Ascending aorta (tissue), 2 donors: ENCODE measurements at regions not wholly inside any gene's neighbourhood (a gene's known extent, or its start where the extent isn't known, plus 50 kb on each side); places are given as distances from the start of the nearest gene placed in this dataset.

Source experiments
- DNase-seq, 2 donors: peaks; one replicate each; pipeline ENCODE4 v3.0.0-alpha.2; 2019; ENCODE audit warnings: low spot score in 2 of 2
- H3K27ac ChIP-seq, 2 donors: fragments of 200-600 bp; sonication (generic); one replicate each; pipeline ENCODE4 v1.5.1; 2016 to 2017; ENCODE audit warnings: mild to moderate bottlenecking in 1 of 2
- H3K27me3 ChIP-seq: fragments of 200-600 bp; sonication (generic); one replicate; pipeline ENCODE4 v1.5.1; 2017
- H3K36me3 ChIP-seq, 2 donors: fragments of 200-600 bp; sonication (generic); one replicate each; pipeline ENCODE4 v1.5.1; 2016
- H3K4me1 ChIP-seq, 2 donors: fragments of 200-600 bp; sonication (generic); one replicate each; pipeline ENCODE4 v1.5.1; 2016 to 2017; ENCODE audit warnings: mild to moderate bottlenecking in 1 of 2
- H3K4me3 ChIP-seq, 2 donors: fragments of 200-600 bp; sonication (generic); one replicate each; pipeline ENCODE4 v1.5.1; 2016 to 2017; ENCODE audit warnings: mild to moderate bottlenecking in 1 of 2
- H3K9me3 ChIP-seq, 2 donors: fragments of 200-600 bp; sonication (generic); one replicate each; pipeline ENCODE4 v1.5.1; 2016
- intact Hi-C: fragments of 100-400 bp; cut with DNase I; formaldehyde crosslinking; loops from one replicate; pipeline ENCODE4 v1.15.1; 2023
- TF ChIP-seq, protein P1 (sequence below), 3 experiments: fragments of 200-600 bp in 2 of 3; fragments of 450-650 bp in 1 of 3; sonication (generic) in 2 of 3; IDR thresholded peaks; one replicate each; pipeline ENCODE4 v1.5.1; 2016 to 2019; ENCODE audit warnings: antibody characterized with exemption in 3 of 3, mild to moderate bottlenecking in 1 of 3, moderate library complexity in 1 of 3

DNA sequence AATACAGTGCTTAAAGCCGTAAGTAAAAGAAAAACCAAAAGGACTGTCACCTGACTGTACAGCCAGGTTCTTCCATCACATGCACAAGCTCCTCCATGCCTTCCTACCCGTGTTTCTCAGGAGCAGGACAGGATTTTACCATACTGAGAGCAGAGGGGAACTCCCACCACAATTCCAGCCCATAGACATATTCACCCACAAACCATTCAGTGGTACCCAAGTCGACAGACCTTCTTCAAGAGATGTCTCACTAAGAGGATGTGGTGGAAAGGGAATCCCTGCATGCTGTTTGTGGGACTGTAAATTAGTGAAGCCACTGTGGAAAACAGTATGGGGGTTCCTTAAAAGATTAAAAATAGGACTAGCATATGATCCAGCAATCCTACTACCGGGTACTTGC, 66.9 kb upstream of the DOCK9 start:
- intact Hi-C loops: no loop called here
- H3K9me3 ChIP-seq: no peaks in the 10 kb centered on the region
- no peaks in the 10 kb centered on the region for H3K4me1 ChIP-seq
- TF ChIP-seq, protein P1, sequence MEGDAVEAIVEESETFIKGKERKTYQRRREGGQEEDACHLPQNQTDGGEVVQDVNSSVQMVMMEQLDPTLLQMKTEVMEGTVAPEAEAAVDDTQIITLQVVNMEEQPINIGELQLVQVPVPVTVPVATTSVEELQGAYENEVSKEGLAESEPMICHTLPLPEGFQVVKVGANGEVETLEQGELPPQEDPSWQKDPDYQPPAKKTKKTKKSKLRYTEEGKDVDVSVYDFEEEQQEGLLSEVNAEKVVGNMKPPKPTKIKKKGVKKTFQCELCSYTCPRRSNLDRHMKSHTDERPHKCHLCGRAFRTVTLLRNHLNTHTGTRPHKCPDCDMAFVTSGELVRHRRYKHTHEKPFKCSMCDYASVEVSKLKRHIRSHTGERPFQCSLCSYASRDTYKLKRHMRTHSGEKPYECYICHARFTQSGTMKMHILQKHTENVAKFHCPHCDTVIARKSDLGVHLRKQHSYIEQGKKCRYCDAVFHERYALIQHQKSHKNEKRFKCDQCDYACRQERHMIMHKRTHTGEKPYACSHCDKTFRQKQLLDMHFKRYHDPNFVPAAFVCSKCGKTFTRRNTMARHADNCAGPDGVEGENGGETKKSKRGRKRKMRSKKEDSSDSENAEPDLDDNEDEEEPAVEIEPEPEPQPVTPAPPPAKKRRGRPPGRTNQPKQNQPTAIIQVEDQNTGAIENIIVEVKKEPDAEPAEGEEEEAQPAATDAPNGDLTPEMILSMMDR (IDR thresholded peaks at IDR 0.05): no peak
- no peaks in the 10 kb centered on the region for H3K36me3 ChIP-seq
- H3K27ac ChIP-seq: no peak overlapping the region
- no peak overlapping the region for H3K4me3 ChIP-seq
- DNase-seq: no peak
- no peaks in the 10 kb centered on the region for H3K27me3 ChIP-seq

DNA sequence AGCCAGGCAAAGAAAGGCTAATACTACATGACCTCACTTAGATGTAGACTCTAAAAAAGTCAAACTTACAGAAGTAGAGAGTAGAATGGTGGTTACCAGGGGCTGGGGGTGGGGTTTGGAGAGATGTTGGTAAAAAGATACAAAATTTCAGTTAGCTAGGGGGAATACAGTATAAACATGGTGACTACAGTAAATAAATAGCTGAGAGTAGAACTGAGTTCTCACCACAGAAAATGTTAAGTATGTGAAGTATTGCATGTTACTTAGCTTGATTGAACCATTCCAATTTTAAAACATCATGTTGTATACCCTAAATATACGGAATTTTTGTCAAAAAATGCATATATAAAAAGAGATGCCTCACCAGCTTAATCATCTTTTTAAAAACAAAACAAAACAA, 67.5 kb upstream of the DOCK9 start:
- Histone ChIP-seq H3K9me3 (no peaks in the 10 kb centered on the region), H3K4me1 (no peaks in the 10 kb centered on the region), H3K27ac (no peak overlapping the region), H3K36me3 (no peaks in the 10 kb centered on the region), H3K4me3 (no peak overlapping the region), H3K27me3 (no peaks in the 10 kb centered on the region)
- intact Hi-C loops: no loop called here
- TF ChIP-seq, protein P1 (IDR thresholded peaks at IDR 0.05): no peak
- DNase-seq: no peak

DNA sequence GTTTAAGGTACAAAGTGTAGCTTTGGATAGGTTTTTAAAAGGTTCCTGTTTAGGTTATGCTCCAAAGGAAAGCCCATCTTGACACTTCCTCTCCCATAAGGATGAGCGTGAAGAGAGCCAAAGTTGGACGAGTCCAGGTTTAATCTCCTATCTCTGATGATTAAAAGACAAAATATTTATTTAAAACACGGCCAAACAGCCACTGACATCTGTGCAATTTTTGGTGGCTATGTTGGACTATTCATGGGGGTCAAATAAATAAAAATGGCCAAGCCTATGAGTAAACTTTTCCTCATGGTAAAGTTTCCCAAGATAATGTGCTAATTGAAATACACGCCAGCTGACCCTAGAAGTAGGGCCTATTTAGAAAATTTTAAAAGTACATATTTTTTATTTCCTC, 69.0 kb upstream of the DOCK9 start:
- Histone ChIP-seq H3K27ac (no peak overlapping the region), H3K36me3 (no peaks in the 10 kb centered on the region), H3K4me3 (no peak overlapping the region), H3K27me3 (no peaks in the 10 kb centered on the region), H3K9me3 (no peaks in the 10 kb centered on the region), H3K4me1 (no peaks in the 10 kb centered on the region)
- DNase-seq: no peak
- intact Hi-C loops: no loop called here
- TF ChIP-seq, protein P1 (IDR thresholded peaks at IDR 0.05): no peak

DNA sequence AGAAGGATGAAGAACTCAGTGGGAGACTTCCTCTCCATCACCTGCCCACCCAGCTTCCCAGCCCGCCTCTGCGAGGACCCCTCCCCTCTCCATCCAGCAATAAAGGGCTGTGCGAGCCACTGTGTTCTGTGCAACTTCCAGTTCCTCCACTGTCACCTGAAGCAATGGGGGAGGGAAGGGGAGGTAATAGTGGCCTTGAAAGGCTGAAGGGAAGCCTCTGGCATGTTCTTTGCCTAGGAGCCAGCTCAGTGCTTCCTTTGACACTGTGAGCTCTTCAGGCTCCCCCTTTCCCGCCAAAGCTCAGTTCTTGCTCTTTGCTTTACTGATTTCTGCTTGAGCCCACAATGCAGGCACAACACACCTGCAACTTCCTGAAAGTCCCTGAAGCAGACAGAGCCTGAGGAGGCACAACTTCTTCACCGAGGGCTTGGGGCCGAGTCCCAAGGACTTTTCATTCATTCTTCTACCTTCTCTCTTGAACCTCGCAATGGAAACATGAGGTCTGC, 73.2 kb upstream of the DOCK9 start:
- Histone ChIP-seq H3K36me3 (no peaks in the 10 kb centered on the region), H3K4me1 (no peaks in the 10 kb centered on the region)
- TF ChIP-seq, protein P1 (IDR thresholded peaks at IDR 0.05): no peak

DNA sequence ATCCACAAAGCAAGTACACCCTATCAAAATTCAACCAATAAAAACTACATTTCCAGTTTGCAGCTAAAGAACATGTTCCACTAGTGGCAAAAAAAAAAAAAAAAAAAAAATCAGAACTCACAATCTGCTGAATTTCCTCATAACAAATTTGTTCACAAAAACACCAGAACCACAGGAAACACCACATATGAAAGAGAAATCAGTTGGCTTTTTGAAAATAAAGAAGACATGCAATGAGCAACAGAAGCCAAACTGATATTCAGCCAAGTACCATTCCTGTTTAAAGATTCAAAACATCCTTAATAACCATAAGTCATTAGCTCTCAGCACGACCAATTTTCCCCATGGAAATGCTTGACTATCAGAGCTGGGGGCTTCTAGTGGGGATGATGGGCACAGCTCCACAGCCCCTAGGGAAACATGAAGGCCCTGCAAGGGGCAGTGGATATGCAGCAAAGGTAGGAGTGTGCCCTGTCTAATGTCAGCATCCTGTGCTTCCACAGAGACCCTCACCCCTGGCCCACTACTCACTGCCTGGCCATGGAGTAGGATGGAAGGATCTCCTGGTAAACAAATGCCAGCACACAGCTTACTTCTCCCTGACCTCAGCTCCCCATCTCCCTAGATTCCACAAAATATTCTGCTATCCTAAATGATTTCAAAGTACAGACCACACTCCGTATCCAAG, 74.0 kb upstream of the DOCK9 start:
- intact Hi-C loops: no loop called here
- Histone ChIP-seq H3K4me1 (peaks cover 0 to 3% of the 10 kb centered on the region in 2 donors), H3K27ac (no peak overlapping the region)

More for the DNA sequence above, 73.2 kb upstream of the DOCK9 start:
- intact Hi-C loops: no loop called here
- no peak overlapping the region for H3K27ac ChIP-seq
- no peaks in the 10 kb centered on the region for H3K9me3 ChIP-seq
- no peaks in the 10 kb centered on the region for H3K27me3 ChIP-seq
- H3K4me3 ChIP-seq: no peak overlapping the region
- no peak for DNase-seq

More for the DNA sequence above, 74.0 kb upstream of the DOCK9 start:
- Histone ChIP-seq H3K36me3 (no peaks in the 10 kb centered on the region), H3K4me3 (no peak overlapping the region), H3K27me3 (no peaks in the 10 kb centered on the region), H3K9me3 (no peaks in the 10 kb centered on the region)
- TF ChIP-seq, protein P1 (IDR thresholded peaks at IDR 0.05): no peak
- no peak for DNase-seq
